ENCODE measurements at regions not wholly inside any gene's neighbourhood (a gene's known extent, or its start where the extent isn't known, plus 50 kb on each side); places are given as distances from the start of the nearest gene placed in this dataset.

DNA sequence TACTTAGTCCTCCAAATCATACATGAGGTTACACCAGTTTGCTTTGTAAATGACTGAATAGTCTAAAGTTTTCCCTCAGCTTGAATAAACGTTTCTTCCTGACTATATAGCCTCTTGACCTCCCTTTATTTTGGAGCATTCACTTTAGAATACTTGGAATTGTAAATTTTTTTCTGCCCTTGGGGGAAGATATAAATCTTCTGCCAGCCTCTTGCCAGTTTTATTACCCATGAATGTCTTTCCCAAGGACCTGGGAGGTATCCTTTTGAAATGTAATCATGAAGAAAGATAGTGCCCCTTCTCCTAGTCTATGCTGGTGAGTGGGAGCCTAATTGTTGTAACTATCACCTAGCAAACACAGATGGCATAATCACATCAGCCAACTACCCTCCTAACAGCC lies 2033.9 kb upstream of the PCDH20 start:
- TF ChIP-seq SP1 (IDR thresholded peaks at IDR 0.05) (no peak), BHLHE40 (IDR thresholded peaks at IDR 0.05; ENCODE audit: borderline replicate concordance) (no peak), FOXM1 (IDR thresholded peaks at IDR 0.05; ENCODE audit: borderline replicate concordance) (no peak), FOXA1 (IDR thresholded peaks at IDR 0.05) (no peak), CTBP1 (IDR thresholded peaks at IDR 0.05; ENCODE audit: borderline replicate concordance) (peak; percentile 72), TARDBP (IDR thresholded peaks at IDR 0.05) (no peak), HDGF (IDR thresholded peaks at IDR 0.05; ENCODE audit: borderline replicate concordance) (no peak), ELF4 (IDR thresholded peaks at IDR 0.05) (no peak; the same call in 1 of the 2 replicates), ARNT (IDR thresholded peaks at IDR 0.05) (no peak), NFRKB (IDR thresholded peaks at IDR 0.05) (no peak), SUZ12 (IDR thresholded peaks at IDR 0.05) (no peak), FOXK2 (IDR thresholded peaks at IDR 0.05) (no peak)
- TF ChIP-seq, protein P1, sequence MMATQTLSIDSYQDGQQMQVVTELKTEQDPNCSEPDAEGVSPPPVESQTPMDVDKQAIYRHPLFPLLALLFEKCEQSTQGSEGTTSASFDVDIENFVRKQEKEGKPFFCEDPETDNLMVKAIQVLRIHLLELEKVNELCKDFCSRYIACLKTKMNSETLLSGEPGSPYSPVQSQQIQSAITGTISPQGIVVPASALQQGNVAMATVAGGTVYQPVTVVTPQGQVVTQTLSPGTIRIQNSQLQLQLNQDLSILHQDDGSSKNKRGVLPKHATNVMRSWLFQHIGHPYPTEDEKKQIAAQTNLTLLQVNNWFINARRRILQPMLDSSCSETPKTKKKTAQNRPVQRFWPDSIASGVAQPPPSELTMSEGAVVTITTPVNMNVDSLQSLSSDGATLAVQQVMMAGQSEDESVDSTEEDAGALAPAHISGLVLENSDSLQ (IDR thresholded peaks at IDR 0.05): peak; percentile 95

Data from HEK293T (cell line).